Fibroblast of lung (primary cell): ENCODE measurements at regions not wholly inside any gene's neighbourhood (a gene's known extent, or its start where the extent isn't known, plus 50 kb on each side); places are given as distances from the start of the nearest gene placed in this dataset.

Source experiments
- EZH2 ChIP-seq: IDR thresholded peaks from 2 replicates; pipeline ENCODE4 v1.5.1; 2012; ENCODE audit warnings: low read length, control low read depth, mild to moderate bottlenecking; ENCODE audit errors: missing control alignments
- TF ChIP-seq, protein P1 (sequence below), 2 donors: IDR thresholded peaks in 1 of 2; conservative IDR thresholded peaks in 1 of 2; 1 replicate in 1 of 2; 2 replicates in 1 of 2; pipeline ENCODE4 v1.5.1; 2011 to 2012; ENCODE audit warnings: low read length in 2 of 2, control low read depth in 1 of 2, inconsistent platforms in 1 of 2, low read depth in 1 of 2, mild to moderate bottlenecking in 1 of 2

DNA sequence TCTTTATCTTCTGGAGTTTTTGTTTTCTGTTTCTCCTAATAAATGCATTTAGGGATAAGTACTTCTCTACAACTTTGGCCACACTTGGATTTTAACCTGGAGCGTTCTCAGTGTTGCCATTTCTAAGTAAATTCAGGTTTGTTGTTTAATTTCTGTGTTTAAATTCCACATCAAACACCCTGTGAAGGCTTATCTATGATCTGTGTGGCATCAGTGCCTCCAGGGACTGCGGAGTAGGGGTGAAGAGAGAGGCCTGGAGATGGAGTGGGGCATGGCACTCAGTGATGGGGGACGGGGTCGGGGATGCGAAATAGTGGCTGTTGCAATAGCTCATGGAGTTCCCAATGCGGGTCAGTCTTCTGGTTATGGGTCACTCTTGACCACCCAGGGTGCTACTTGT is 294.8 kb downstream of the HS3ST3B1 start:
- TF ChIP-seq, protein P1, sequence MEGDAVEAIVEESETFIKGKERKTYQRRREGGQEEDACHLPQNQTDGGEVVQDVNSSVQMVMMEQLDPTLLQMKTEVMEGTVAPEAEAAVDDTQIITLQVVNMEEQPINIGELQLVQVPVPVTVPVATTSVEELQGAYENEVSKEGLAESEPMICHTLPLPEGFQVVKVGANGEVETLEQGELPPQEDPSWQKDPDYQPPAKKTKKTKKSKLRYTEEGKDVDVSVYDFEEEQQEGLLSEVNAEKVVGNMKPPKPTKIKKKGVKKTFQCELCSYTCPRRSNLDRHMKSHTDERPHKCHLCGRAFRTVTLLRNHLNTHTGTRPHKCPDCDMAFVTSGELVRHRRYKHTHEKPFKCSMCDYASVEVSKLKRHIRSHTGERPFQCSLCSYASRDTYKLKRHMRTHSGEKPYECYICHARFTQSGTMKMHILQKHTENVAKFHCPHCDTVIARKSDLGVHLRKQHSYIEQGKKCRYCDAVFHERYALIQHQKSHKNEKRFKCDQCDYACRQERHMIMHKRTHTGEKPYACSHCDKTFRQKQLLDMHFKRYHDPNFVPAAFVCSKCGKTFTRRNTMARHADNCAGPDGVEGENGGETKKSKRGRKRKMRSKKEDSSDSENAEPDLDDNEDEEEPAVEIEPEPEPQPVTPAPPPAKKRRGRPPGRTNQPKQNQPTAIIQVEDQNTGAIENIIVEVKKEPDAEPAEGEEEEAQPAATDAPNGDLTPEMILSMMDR (conservative IDR thresholded peaks at IDR 0.05 in 1 of 2, IDR thresholded peaks at IDR 0.05 in 1 of 2; ENCODE audit: low read depth in 1 of 2, low read length in 2 of 2), result no peak
- TF ChIP-seq EZH2, result no peak
